ENCODE measurements at regions not wholly inside any gene's neighbourhood (a gene's known extent, or its start where the extent isn't known, plus 50 kb on each side); places are given as distances from the start of the nearest gene placed in this dataset.

DNA sequence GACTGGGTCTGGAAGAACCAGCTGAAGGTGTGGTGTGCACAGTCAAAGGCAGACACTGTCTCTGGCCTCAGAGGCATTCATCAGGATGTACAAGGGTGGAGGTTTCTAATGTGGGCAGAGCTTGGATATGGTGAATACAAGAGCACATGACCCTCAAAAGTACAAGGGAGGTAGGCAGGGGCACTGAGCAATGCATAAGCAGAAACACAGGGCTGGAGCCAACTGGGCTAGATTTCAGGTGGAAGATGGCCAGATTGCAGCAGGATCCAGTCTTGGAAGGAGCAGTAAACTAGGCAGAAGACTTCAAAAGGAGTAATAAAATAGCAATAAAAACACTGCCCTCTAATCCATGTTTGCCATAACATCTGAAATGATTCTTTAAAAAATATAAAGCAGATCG lies 417.1 kb downstream of the OLFM4 start:
- TF ChIP-seq, protein P1, sequence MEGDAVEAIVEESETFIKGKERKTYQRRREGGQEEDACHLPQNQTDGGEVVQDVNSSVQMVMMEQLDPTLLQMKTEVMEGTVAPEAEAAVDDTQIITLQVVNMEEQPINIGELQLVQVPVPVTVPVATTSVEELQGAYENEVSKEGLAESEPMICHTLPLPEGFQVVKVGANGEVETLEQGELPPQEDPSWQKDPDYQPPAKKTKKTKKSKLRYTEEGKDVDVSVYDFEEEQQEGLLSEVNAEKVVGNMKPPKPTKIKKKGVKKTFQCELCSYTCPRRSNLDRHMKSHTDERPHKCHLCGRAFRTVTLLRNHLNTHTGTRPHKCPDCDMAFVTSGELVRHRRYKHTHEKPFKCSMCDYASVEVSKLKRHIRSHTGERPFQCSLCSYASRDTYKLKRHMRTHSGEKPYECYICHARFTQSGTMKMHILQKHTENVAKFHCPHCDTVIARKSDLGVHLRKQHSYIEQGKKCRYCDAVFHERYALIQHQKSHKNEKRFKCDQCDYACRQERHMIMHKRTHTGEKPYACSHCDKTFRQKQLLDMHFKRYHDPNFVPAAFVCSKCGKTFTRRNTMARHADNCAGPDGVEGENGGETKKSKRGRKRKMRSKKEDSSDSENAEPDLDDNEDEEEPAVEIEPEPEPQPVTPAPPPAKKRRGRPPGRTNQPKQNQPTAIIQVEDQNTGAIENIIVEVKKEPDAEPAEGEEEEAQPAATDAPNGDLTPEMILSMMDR (IDR thresholded peaks at IDR 0.05; ENCODE audit: extremely low read depth in 1 of 2, insufficient read depth in 1 of 2, low read depth in 1 of 2, low read length in 2 of 2), result no peak
- TF ChIP-seq, protein P2, sequence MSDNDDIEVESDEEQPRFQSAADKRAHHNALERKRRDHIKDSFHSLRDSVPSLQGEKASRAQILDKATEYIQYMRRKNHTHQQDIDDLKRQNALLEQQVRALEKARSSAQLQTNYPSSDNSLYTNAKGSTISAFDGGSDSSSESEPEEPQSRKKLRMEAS (IDR thresholded peaks at IDR 0.05; ENCODE audit: insufficient read depth, insufficient read length), result no peak
- TF ChIP-seq POLR2AphosphoS5 (IDR thresholded peaks at IDR 0.05; ENCODE audit: insufficient read depth, low read depth, low read length) (no peak), EZH2 (IDR thresholded peaks at IDR 0.05; ENCODE audit: borderline replicate concordance, low read depth, low read length, severe bottlenecking) (no peak), GATA2 (IDR thresholded peaks at IDR 0.05; ENCODE audit: insufficient read depth, insufficient read length, low read depth, low read length) (no peak), POLR2A (IDR thresholded peaks at IDR 0.05; ENCODE audit: low read depth, low read length) (no peak), FOS (IDR thresholded peaks at IDR 0.05; ENCODE audit: borderline replicate concordance, insufficient read depth, low read length) (no peak), MYC (IDR thresholded peaks at IDR 0.05; ENCODE audit: low read depth, low read length) (no peak)
